Activated CD4-positive, alpha-beta T cell treated with anti-CD3 and anti-CD28 coated beads, Interleukin-2, Interleukin-6, amounts not matched to agents 100 ng/mL and 50 ng/mL, durations not matched to agents 16 hours and 8 hours (primary cell): ENCODE measurements at regions not wholly inside any gene's neighbourhood (a gene's known extent, or its start where the extent isn't known, plus 50 kb on each side); places are given as distances from the start of the nearest gene placed in this dataset.
A peak's percentile ranks its signal among the peaks of the same experiment; 100 is the strongest.
"Not testable (repeated sequence)": the region's sequence is repeated elsewhere in the genome, so short reads cannot be mapped to it uniquely, and the experiment has no call there.

ENCODE experiments used
- DNase-seq: peaks from one replicate; pipeline ENCODE4 v3.0.0-alpha.2; 2020

DNA sequence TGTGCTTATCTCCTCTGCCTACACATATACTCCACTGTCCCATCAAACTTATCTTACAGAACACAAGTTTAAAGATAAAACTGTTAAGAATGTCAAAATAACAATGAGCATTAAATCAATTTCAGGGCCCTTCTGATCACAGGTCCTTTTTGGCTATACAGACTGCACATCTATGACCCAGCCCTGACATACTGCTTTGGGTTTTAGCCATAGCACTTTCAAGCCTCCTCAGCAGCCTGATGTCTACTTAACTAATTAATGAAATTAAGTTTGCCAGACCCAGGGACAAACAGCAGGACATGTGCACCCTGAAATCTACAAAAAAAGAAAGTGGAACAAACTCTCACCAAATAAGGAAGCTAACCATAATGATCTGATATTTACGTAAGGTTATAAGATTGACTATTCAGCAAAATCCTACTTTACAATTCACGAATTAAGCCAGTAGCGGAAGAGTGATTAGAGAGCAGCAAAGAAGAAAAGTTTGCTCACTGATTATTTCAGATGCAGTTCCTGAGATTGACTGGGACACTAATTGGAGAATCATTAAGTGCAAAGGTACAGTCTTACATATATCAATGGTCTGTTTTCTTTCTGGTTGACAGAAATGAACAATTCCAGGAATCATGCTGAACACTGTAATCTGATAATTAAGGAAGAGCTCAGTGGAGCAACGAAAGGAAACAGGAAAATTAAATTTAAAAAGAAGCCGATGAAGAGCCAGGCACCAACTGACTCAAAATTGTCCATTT, 669.3 kb upstream of the LRRN3 start:
- no peak for DNase-seq

DNA sequence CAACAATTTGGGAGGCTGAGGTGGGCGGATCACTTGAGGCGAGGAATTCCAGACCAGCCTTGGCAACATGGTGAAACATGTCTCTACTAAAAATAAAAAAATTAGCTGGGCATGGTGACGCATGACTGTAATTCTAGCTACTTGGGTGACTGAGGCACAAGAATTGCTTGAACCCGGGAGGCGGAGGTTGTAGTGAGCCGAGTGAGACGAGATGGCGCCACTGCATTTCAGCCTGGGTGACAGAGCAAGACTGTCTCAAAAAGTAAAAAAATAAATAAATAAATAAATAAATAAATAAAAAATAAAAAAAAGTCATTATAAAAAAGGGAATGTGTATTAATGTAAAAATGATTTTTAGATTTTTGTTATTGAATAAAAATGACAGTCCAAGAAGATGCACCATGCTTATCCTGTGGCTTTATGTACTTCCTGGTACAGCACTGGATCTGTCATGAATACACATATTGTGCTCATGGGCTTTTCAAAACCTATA, 658.8 kb upstream of the LRRN3 start:
- DNase-seq, result no peak

DNA sequence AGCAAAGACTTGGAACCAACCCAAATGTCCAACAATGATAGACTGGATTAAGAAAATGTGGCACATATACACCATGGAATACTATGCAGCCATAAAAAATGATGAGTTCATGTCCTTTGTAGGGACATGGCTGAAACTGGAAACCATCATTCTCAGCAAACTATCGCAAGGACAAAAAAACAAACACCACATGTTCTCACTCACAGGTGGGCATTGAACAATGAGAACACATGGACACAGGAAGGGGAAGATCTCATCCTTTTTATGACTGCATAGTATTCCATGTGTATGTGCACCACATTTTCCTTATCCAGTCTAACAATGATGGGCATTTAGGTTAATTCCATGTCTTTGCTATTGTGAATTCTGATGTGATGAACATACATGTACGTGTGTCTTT, 652.0 kb upstream of the LRRN3 start:
- not testable (repeated sequence) for DNase-seq

DNA sequence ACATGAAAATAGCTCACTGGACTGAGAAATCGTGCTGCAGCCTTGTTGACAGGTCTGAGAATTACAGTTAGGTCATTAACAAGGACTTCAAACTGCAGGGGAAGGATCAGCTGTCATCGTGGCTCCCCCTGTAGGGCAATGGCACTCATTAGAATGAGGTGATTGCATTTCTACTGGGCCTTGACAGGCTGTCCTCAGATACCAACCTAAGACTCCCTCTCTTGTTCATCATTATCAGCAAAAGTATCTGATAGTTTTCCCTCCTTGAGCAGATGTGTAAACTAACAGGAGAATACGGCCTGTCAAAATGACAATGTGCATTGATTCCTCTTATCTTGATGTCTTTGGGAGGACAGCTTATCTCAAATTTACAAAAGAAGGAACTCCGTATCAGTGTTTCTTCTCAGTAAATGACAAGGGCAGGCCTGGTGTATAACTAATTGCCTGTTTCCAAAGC, 648.5 kb upstream of the LRRN3 start:
- DNase-seq, result peak; percentile 14

DNA sequence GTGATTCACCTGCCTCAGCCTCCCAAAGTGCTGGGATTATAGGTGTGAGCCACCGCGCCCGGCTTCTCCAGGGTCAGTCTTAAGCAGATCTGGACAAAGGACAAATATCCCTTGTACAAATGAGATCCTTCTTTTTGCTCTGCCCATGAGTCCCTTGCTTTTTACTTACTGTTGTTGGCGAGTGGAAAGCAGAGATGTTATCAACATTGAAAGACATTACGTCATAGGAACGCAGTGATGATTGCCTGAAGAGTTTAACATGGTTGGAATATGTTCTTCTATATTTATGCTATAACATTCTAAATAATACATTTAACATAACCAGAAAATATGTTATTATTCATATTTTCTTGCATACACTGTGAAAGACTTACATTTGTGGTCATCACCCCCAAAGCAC, 644.3 kb upstream of the LRRN3 start:
- no peak for DNase-seq

DNA sequence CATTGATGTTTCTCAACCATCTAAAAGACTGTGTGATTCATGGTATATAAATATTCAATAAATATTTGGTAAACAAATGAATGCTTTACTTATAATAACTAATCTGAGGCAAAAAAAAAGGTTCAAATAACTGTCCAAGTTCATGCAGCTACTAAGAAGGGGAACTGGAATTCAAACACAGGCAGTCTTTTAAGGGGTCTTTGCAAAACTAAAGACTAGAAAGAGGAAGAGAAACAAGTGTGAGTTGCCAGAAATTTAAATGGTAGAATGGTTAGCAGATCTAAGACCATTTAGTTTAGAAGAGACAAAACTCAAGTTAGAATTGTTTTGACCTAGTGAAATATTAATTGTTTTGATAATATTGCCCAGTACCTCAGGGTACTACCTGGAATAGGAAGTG, 642.0 kb upstream of the LRRN3 start:
- DNase-seq, result no peak

DNA sequence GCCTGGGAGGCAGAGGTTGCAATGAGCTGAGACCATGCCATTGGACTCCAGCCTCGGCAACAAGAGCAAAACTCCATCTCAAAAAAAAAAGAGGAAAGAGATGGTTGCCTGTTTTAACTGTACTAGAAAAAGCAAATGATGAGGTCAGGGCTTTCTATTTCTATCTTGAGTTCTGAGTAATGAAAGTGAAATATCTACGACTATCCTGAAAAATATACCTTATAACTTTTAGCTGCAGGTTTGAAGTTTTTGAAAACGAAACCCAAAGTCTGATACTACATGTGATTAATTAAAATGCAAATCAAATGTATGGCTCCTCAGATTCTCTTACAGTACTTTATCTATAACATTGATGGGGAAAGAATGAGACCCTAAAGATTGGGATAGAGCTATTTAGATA, 636.2 kb upstream of the LRRN3 start:
- no peak for DNase-seq

DNA sequence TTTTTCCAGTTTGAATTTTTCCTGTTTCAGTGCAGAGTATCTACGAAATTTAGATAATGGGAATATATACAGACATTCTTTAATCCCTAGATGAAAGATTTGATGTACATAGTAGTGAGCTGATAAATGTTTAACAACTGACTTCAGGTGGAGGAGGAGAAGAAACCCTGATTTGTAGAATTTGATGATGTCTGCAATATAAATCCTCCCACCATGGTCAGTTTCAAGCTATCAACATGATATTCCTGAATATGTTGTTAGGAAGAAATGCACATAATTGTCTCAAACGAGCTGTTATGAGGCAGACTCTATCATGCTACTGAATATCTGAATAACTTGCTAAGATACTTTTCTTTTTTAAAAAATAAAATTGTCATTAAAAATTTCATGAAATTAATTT, 629.3 kb upstream of the LRRN3 start:
- no peak for DNase-seq

DNA sequence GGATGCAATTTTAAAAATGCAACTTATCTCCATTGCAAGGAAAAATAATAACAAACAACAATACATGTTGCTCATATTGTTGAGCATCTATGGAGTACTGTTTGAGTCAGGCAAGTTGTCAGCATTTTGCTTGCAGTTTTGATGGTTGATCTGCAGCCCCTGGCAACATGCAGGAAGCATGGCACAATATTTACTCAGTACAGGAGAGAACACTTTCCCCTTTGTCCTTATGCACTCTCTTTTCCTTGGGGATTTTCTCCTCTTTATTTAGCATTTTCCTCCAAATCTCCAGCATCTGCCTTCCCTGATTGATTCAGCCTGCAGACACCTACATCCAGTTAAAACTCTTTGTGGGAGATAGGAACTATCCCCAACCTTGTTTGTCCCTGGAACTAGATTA, 620.5 kb upstream of the LRRN3 start:
- no peak for DNase-seq

DNA sequence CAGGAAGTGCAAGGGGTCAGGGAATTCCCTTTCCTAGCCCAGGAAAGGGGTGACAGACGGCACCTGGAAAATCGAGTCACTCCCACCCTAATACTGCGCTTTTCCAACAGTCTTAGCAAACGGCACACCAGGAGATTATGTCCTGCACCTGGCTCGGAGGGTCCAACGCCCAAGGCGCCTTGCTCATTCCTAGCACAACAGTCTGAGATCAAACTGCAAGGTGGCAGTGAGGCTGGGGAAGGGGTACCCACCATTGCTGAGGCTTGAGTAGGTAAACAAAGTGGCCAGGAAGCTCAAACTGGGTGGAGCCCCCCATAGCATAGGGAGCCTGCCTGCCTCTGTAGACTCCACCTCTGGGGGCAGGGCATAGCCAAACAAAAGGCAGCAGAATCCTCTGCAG, 618.5 kb upstream of the LRRN3 start:
- not testable (repeated sequence) for DNase-seq

DNA sequence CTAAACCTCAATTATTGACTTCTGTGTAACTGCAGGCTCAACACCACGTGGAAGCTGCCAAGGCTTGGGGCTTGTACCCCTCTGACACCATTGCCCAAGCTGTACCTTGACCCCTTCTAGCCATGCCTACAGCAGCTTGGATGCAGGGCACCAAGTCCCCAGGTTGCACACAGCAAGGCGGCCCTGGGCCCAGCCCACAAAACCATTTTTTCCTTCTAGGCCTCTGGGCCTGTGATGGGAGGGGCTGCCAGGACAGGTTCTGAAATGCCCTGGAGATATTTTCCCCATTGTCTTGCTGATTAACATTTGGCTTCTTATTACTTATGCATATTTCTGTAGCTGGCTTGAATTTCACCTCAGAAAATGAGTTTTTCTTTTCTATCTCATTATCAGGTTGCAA, 610.0 kb upstream of the LRRN3 start:
- DNase-seq, result no peak

DNA sequence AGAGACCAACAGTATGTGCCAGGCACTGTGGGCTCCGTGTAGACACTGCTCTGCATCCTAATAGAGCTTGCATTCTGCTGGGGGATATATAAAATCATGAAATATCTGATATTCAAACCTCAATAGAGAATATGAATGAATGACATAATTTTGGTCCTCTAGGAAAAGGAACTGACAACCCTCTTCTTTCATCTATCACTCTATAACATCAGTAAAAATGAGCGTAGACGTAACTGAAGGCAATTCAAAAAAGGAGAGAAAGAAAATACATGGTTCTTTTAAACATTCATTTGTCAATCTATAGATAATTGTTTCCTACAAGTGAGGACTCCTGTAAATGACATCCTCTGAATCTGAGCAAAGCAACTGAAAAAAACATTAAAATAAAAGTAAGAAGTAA, 607.4 kb upstream of the LRRN3 start:
- no peak for DNase-seq

DNA sequence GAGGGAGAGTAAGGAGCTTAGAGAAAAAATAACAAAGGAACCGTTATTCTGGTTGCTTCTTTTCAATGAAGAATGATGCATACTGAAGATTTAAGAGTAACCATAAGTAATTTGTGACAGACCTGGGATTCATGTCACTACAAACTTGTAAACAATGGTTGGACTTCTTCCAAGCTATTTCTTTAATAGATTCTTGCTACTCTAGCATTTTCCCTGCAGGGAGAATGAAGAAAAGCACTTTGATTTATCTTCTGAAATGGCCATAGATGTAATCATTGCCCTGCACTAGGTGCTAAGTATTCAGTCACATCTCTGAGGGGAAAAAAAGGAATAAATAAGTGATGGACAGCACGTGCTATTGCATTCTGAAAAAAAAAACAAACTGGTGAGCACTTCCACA, 606.6 kb upstream of the LRRN3 start:
- DNase-seq, result no peak

DNA sequence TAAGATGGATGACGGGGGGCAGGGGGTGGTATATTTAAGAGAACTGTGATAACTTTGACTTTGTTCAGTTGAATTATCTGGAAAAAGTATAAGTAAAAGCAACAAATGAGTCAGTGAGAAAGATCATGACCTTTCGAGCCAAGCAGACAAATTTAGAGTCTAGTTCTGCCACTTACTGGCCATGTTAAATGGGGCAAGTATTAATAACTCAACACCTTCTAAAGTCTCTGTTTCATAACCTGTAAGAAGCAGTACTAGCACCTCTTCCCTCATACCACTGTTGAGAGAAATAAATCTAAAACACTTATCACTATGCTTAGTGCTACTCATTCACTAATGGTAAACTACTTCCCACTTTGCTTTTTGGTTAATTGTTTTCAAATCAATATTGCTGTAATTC, 604.4 kb upstream of the LRRN3 start:
- no peak for DNase-seq

DNA sequence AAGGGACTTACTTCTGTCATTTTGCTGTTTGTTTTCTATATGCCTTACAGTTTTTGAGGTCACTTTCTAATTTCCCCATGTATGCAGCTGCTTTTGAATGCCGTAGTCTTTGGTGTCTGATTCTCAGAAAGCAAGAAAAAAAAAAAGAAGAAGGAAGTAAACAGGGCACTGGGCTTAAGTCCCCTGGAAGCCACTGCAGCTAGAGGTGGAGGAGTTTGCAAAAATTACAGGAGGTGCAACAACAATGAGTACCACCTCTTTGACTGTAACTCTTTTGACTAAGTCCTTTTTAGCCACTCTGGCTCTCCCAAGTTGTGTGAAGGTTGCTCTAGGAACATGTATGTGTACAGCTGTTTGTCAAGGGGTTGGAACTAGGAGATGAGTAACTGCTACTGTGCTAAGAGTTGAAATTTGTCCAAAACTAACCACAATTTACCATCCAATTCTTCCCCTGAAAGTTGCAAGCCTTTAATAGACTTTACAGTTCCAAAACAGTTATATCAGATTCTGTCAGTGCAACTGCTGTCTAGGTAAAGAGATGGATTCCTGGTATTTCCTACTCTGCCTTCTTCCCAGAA, 588.0 kb upstream of the LRRN3 start:
- no peak for DNase-seq

DNA sequence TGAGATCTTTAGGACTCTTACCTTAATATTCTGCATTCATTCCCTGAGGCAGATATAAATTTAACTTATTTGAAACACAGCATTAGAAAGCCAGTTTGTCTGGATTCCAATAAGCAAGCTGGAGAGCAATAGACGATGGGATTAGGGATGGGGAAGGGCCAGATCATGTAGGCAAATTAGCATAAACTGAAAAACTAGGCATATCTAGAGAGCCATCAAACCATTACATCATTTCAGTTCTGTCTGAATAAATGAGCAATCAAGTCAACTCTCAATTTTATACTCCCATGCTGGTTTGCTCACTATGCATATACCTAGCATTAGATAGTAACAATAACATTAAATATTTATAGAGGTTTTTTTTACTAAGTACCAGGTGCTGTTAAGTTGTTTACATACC, 583.6 kb upstream of the LRRN3 start:
- DNase-seq, result no peak

DNA sequence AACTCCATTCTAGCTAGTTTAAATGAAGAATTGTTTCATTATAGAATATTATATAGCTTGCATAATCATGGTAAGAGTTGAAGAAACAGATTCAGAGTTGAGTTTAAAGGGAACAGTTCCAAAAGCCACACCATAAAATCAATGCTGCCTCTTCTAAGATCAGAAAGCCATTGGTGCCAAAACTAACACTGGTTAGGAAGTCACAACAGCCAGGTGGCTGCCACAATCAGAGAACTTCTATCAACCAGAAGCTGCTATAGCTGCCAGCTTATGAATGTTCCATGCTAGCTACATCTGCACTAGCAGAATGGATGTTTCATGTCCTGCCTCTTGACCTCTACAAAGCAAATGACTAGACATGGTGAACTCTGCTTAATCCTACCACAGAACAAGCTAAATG, 583.1 kb upstream of the LRRN3 start:
- DNase-seq, result no peak

DNA sequence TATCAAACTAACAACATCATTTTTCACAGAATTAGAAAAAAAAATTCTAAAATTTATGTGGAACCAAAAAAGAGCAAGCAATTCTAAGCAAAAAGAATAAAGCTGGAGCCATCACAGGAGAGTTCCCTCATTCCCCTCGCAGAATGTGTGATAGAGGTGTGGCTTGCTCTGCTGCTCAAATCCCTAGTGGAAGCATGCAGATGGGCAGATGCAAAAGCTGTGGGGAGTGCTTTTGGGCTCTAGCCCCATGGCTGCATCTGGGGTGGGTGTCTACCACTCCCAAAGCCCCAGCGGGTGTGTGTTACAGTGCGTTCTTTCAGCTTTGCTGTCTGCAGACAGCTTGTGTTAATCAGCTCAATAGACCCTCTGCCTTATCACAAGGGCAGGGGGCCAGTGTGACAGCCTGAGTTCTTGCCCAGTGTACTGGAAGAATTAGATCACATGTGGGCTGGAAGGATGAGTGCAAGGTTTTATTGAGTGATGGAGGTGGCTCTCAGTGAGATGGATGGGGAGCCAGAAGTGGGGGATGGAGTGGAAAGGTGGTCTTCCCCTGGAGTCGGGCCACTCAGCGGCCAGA, 575.9 kb upstream of the LRRN3 start:
- DNase-seq, result not testable (repeated sequence)

DNA sequence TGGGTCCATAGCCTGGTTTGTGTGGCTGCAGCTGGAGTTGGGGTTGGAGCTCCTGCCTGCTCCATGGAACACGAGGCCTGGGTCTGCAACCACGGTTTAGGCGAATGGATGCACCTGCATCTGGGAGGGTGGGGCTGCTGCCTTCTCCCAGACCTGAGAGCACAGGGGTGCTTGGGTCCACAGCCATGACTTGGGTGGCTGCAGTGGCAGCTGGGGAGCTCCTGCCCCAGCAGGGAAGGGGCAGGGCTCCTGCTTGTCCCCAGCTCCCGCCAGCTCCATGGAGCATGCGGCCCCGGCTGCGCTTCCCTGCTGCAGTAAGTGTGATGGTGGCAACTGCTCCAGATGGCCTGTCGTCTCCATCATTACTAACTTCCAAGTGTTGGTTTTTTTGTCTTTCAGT, 571.1 kb upstream of the LRRN3 start:
- DNase-seq, result no peak

DNA sequence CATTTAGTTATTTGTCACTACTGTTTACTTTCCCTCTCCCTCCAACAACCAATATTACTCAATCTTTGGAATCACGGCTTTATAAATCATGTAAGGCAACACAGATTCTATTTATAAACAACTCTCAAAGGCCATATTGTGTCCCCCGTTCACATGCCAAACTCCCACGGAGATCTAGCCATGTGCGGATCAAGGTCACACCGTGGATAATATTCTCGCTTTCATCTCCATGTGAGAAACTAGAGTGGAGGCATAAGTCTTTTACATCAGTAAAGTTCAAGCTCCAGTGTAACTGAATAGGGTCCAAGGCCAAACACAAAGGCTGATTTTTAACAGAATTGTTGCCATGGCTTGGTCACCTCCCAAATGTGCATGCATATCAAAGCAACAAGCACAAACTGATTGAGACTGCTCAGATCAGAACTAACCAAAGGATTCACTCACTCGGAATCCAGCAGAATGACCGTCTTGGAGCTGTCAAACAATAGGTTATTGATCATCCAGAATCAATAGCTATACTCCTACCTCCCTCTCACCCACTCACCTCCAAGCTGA, 569.5 kb upstream of the LRRN3 start:
- no peak for DNase-seq

DNA sequence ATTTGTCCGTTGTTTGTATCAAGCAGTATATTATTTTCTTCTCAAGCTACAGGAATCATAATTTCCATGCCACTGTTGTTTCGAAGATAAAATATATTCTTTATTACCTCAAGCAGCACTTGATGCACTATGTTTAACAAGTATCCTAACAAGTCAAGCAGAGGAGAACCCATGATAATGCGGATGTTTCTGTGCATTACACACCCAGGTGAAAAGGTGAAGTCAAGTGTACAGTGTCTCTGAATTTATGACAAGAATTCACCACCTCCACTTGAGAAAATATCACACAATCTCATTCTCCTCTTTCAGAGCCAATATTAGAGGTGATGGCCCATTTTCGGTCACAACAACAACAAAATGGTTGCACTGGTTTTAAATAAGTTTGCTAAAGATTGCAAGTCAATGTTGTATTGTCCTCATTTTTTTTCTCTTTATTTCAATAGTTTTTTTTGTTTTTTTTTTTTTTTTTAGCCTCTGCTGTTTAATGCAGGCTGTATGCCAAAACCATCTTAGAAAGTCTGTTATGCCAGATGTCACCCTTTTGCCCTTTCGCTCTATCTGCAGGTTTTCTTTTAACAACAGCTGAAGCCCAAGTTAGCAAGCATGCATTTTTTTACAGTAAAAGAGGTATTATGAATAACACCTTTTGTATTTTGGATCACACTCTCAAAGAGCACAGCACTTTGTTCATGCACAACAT, 568.7 kb upstream of the LRRN3 start:
- no peak for DNase-seq

DNA sequence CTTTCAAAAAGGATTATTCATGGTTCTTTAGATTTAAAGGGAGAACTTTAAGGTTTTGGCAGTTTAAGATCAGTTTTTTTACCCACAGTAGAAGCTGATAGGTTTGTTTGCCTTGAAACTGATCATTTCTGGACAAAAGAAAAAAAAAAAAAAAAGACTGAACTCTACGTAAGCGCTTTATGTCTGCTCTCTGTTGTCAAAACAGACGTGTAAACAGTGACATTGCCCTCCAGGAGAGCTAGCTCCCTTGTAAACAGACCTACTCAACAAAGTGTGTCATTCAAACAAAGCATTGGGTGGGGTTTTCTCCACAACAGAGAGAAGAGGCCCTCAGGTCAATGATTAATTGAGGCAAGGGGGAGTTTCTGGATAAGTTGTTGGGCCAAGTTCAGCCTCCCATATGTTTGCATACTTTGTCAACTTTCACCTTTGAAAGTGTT, 568.1 kb upstream of the LRRN3 start:
- no peak for DNase-seq

DNA sequence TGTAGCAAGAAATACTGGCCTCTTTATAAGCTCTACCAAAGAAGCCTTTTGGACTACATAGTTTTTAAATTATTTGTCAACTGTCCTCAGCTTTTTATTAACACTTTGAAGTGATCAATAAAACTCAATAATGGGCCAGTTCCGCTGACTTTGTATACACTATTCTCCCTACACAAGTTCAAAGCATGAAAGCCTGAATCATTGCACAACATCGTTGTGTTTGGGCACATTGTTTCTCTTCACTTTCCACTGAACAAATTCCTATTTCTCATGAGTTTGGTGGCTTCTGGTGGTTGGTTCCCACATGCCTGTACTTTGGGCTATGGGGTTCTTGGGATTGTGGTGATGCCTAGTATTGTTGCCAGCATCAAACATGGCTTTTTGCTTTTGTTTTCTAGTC, 561.8 kb upstream of the LRRN3 start:
- DNase-seq, result no peak
